H9 (cell line): ENCODE measurements at regions not wholly inside any gene's neighbourhood (a gene's known extent, or its start where the extent isn't known, plus 50 kb on each side); places are given as distances from the start of the nearest gene placed in this dataset.

Source experiments
- DNase-seq: peaks from one replicate; pipeline ENCODE4 v3.0.0-alpha.2; 2017
- H2AFZ ChIP-seq: one replicate; pipeline ENCODE4 v1.6.1; 2013; ENCODE audit warnings: mild to moderate bottlenecking, low read length, control low read depth, moderate library complexity
- H2AK5ac ChIP-seq: 2 replicates; pipeline ENCODE4 v1.6.1; 2013; ENCODE audit warnings: low read length, control low read depth, mixed read lengths; ENCODE audit not compliant: insufficient read length
- H2BK120ac ChIP-seq: one replicate; pipeline ENCODE4 v1.6.1; 2013; ENCODE audit warnings: low read depth, mild to moderate bottlenecking, low read length, control low read depth, inconsistent platforms; ENCODE audit not compliant: poor library complexity, severe bottlenecking
- H2BK12ac ChIP-seq: 2 replicates; pipeline ENCODE4 v1.6.1; 2013; ENCODE audit warnings: low read length, control low read depth, mixed read lengths, low read depth; ENCODE audit not compliant: insufficient read length
- H2BK15ac ChIP-seq: 2 replicates; pipeline ENCODE4 v1.6.1; 2013; ENCODE audit warnings: low read depth, low read length, control low read depth
- H2BK20ac ChIP-seq: one replicate; pipeline ENCODE4 v1.6.1; 2013; ENCODE audit warnings: low read depth, mild to moderate bottlenecking, low read length, control low read depth, inconsistent platforms; ENCODE audit not compliant: poor library complexity, severe bottlenecking
- H2BK5ac ChIP-seq: 2 replicates; pipeline ENCODE4 v1.6.1; 2013; ENCODE audit warnings: low read length, control low read depth, mixed read lengths; ENCODE audit not compliant: insufficient read length
- H3K14ac ChIP-seq: 2 replicates; pipeline ENCODE4 v1.6.1; 2013; ENCODE audit warnings: low read length, control low read depth; ENCODE audit not compliant: insufficient read depth
- H3K18ac ChIP-seq: 2 replicates; pipeline ENCODE4 v1.6.1; 2013; ENCODE audit warnings: low read depth, mild to moderate bottlenecking, mixed read lengths, low read length, control low read depth; ENCODE audit not compliant: insufficient read length
- H3K23ac ChIP-seq: 2 replicates; pipeline ENCODE4 v1.6.1; 2013; ENCODE audit warnings: low read length, control low read depth, mixed read lengths, low read depth; ENCODE audit not compliant: insufficient read length
- H3K23me2 ChIP-seq: 2 replicates; pipeline ENCODE4 v1.6.1; 2013; ENCODE audit warnings: low read depth, mild to moderate bottlenecking, mixed read lengths, low read length, control low read depth; ENCODE audit not compliant: insufficient read length, poor library complexity, severe bottlenecking
- H3K27ac ChIP-seq: 2 replicates; pipeline ENCODE4 v1.5.1; 2013; ENCODE audit warnings: low read length, control low read depth, mixed read lengths, low read depth; ENCODE audit not compliant: insufficient read length
- H3K27me3 ChIP-seq: 2 replicates; pipeline ENCODE4 v1.6.1; 2013; ENCODE audit warnings: low read length, control low read depth, inconsistent platforms; ENCODE audit not compliant: insufficient read depth
- H3K4ac ChIP-seq: 2 replicates; pipeline ENCODE4 v1.6.1; 2013; ENCODE audit warnings: low read depth, mild to moderate bottlenecking, control low read depth, inconsistent platforms, low read length, moderate library complexity
- H3K4me1 ChIP-seq: 2 replicates; pipeline ENCODE4 v1.6.1; 2013; ENCODE audit warnings: low read length, control low read depth, inconsistent platforms; ENCODE audit not compliant: insufficient read depth
- H3K4me2 ChIP-seq: 2 replicates; pipeline ENCODE4 v1.6.1; 2013; ENCODE audit warnings: low read length, control low read depth, mixed read lengths; ENCODE audit not compliant: insufficient read length, insufficient read depth
- H3K56ac ChIP-seq: 2 replicates; pipeline ENCODE4 v1.6.1; 2013; ENCODE audit warnings: low read depth, mild to moderate bottlenecking, mixed read lengths, low read length, control low read depth; ENCODE audit not compliant: insufficient read length
- H3K79me1 ChIP-seq: 2 replicates; pipeline ENCODE4 v1.6.1; 2013; ENCODE audit warnings: low read depth, mild to moderate bottlenecking, moderate library complexity, low read length, control low read depth, inconsistent platforms; ENCODE audit not compliant: insufficient read depth, poor library complexity, severe bottlenecking
- H3K79me2 ChIP-seq: 2 replicates; pipeline ENCODE4 v1.6.1; 2013; ENCODE audit warnings: low read length, control low read depth, inconsistent platforms; ENCODE audit not compliant: insufficient read depth
- H3K9ac ChIP-seq: 2 replicates; pipeline ENCODE4 v1.6.1; 2013; ENCODE audit warnings: low read length, control low read depth, mixed read lengths; ENCODE audit not compliant: insufficient read length; ENCODE audit errors: extremely low read depth
- H3K9me3 ChIP-seq: one replicate; pipeline ENCODE4 v1.6.1; 2013; ENCODE audit warnings: low read depth, low read length, inconsistent platforms; ENCODE audit not compliant: control insufficient read depth
- H3T11ph ChIP-seq: one replicate; pipeline ENCODE4 v1.6.1; 2013; ENCODE audit warnings: mild to moderate bottlenecking, low read length, control low read depth, inconsistent platforms
- H4K20me1 ChIP-seq: one replicate; pipeline ENCODE4 v1.6.1; 2013; ENCODE audit not compliant: control insufficient read depth, insufficient read length, insufficient read depth
- H4K5ac ChIP-seq: 2 replicates; pipeline ENCODE4 v1.6.1; 2013; ENCODE audit warnings: low read depth, mild to moderate bottlenecking, mixed read lengths, low read length, control low read depth; ENCODE audit not compliant: insufficient read length
- H4K8ac ChIP-seq: replicated peaks from 2 replicates; pipeline ENCODE4 v1.6.1; 2013; ENCODE audit warnings: low read length, control low read depth, mixed read lengths, low read depth; ENCODE audit not compliant: insufficient read length
- H4K91ac ChIP-seq: 2 replicates; pipeline ENCODE4 v1.6.1; 2013; ENCODE audit warnings: low read depth, mild to moderate bottlenecking, moderate library complexity, mixed read lengths, low read length, control low read depth; ENCODE audit not compliant: insufficient read length
- H3K27ac Mint-ChIP-seq, 3 experiments: 2 replicates in 2 of 3; 3 replicates in 1 of 3; pipeline ENCODE4 v1.8.0; 2020 to 2021; ENCODE audit warnings: mixed read lengths in 3 of 3, mild to moderate bottlenecking in 1 of 3, moderate library complexity in 1 of 3
- H3K27me3 Mint-ChIP-seq: 2 replicates; pipeline ENCODE4 v1.8.0; 2021; ENCODE audit warnings: low read depth, mild to moderate bottlenecking, moderate library complexity, mixed read lengths
- H3K36me3 Mint-ChIP-seq, 3 experiments: 2 replicates in 2 of 3; 3 replicates in 1 of 3; pipeline ENCODE4 v1.8.0; 2020 to 2021; ENCODE audit warnings: low read depth in 3 of 3, mixed read lengths in 3 of 3; ENCODE audit not compliant: insufficient read depth in 1 of 3
- H3K4me1 Mint-ChIP-seq, 2 experiments: 2 replicates each; pipeline ENCODE4 v1.8.0; 2020; ENCODE audit warnings: mixed read lengths in 2 of 2
- H3K4me3 Mint-ChIP-seq, 2 experiments: 2 replicates in 1 of 2; 3 replicates in 1 of 2; pipeline ENCODE4 v1.8.0; 2020 to 2021; ENCODE audit warnings: mild to moderate bottlenecking in 2 of 2, mixed read lengths in 2 of 2, moderate library complexity in 1 of 2
- H3K9me3 Mint-ChIP-seq, 2 experiments: 2 replicates in 1 of 2; 3 replicates in 1 of 2; pipeline ENCODE4 v1.8.0; 2020; ENCODE audit warnings: mild to moderate bottlenecking in 2 of 2, mixed read lengths in 2 of 2, moderate library complexity in 1 of 2
- WGBS: extraction: QIAGEN DNeasy Blood & Tissue Kit; methylation state at CpG from one replicate; pipeline ENCODE4 v1.1.7; 2013; ENCODE audit warnings: missing lambda C conversion rate, low lambda C conversion rate, mixed read lengths; ENCODE audit not compliant: insufficient read length; ENCODE audit errors: extremely low coverage; 5-methylcytosine and 5-hydroxymethylcytosine counted together
- TF ChIP-seq, protein P1 (sequence below): fragments of 200-600 bp; sonication (generic); conservative IDR thresholded peaks from 3 replicates; pipeline ENCODE4 v1.8.0; 2021; ENCODE audit warnings: antibody characterized with exemption, mild to moderate bottlenecking

DNA sequence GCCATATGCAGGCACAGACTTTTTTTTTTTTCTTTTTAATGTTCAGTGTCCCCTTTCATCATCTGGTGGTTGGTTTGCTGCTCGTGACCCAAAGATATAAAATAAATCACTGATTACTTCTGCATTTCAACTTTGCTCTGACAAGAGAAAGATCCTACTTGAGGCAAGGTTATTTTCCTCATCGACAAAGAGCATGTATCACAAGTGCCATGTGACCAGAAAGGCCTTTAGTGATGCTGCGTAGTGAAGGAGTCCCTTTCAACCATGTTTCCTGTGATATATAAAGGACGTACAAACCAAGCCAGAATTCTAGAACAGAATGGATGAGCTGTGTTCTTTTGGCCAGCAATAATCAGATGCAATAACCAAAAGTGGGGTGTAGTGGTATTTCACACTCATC, 323.4 kb upstream of the PSMD7 start:
- no peaks in the 10 kb centered on the region for H3K27me3 ChIP-seq
- Mint-ChIP-seq H3K4me3 (no peak overlapping the region), H3K36me3 (peaks cover 1 to 4% (median 4%) of the 10 kb centered on the region in 3 experiments; a peak in 4 of 7 replicates)

More for the DNA sequence above, 323.4 kb upstream of the PSMD7 start:
- H3K23me2 ChIP-seq, result no peaks in the 10 kb centered on the region
- DNase-seq, result no peak
- no peaks in the 10 kb centered on the region for H3K4me1 ChIP-seq
- no peak overlapping the region for H3T11ph ChIP-seq
- no peak overlapping the region for H3K23ac ChIP-seq
- no peak overlapping the region for H2BK12ac ChIP-seq
- Mint-ChIP-seq H3K27me3 (peaks cover 3% of the 10 kb centered on the region; the same call in 1 of the 2 replicates), H3K4me1 (peaks cover 8 to 18% of the 10 kb centered on the region in 2 experiments; a peak in 3 of 4 replicates), H3K9me3 (peaks cover 3 to 7% of the 10 kb centered on the region in 2 experiments; a peak in 4 of 5 replicates), H3K27ac (no peak overlapping the region)
- no peak overlapping the region for H3K14ac ChIP-seq
- no peak overlapping the region for H3K4me2 ChIP-seq
- H4K8ac ChIP-seq, result no peak overlapping the region
- WGBS, result no CpG with 5 or more reads among the region's 4 CpGs
- H4K91ac ChIP-seq, result no peak overlapping the region
- TF ChIP-seq, protein P1, sequence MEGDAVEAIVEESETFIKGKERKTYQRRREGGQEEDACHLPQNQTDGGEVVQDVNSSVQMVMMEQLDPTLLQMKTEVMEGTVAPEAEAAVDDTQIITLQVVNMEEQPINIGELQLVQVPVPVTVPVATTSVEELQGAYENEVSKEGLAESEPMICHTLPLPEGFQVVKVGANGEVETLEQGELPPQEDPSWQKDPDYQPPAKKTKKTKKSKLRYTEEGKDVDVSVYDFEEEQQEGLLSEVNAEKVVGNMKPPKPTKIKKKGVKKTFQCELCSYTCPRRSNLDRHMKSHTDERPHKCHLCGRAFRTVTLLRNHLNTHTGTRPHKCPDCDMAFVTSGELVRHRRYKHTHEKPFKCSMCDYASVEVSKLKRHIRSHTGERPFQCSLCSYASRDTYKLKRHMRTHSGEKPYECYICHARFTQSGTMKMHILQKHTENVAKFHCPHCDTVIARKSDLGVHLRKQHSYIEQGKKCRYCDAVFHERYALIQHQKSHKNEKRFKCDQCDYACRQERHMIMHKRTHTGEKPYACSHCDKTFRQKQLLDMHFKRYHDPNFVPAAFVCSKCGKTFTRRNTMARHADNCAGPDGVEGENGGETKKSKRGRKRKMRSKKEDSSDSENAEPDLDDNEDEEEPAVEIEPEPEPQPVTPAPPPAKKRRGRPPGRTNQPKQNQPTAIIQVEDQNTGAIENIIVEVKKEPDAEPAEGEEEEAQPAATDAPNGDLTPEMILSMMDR, result no peak
- no peak overlapping the region for H2BK5ac ChIP-seq
- H3K79me2 ChIP-seq, result no peaks in the 10 kb centered on the region
- no peak overlapping the region for H3K18ac ChIP-seq
- no peak overlapping the region for H2BK15ac ChIP-seq
- H3K27ac ChIP-seq, result no peak overlapping the region
- no peak overlapping the region for H2AK5ac ChIP-seq
- no peak overlapping the region for H4K5ac ChIP-seq
- H3K9ac ChIP-seq, result no peak overlapping the region
- H2AFZ ChIP-seq, result no peak overlapping the region
- H2BK120ac ChIP-seq, result no peak overlapping the region
- no peak overlapping the region for H3K56ac ChIP-seq
- no peaks in the 10 kb centered on the region for H4K20me1 ChIP-seq
- no peaks in the 10 kb centered on the region for H3K9me3 ChIP-seq
- no peak overlapping the region for H3K4ac ChIP-seq
- no peak overlapping the region for H2BK20ac ChIP-seq
- H3K79me1 ChIP-seq, result no peaks in the 10 kb centered on the region
